SJCRH30 (cell line): ENCODE measurements at regions not wholly inside any gene's neighbourhood (a gene's known extent, or its start where the extent isn't known, plus 50 kb on each side); places are given as distances from the start of the nearest gene placed in this dataset.
A peak's percentile ranks its signal among the peaks of the same experiment; 100 is the strongest.
"Not testable (repeated sequence)": the region's sequence is repeated elsewhere in the genome, so short reads cannot be mapped to it uniquely, and the experiment has no call there.

Experiments used
- DNase-seq, 2 experiments: peaks; one replicate each; pipeline ENCODE4 v3.0.0-alpha.2; 2015 to 2020
- H3K27ac ChIP-seq: fragments of 250-450 bp; sonication (Bioruptor Pico); 2 replicates; pipeline ENCODE4 v1.5.1; 2020; ENCODE audit warnings: mild to moderate bottlenecking, moderate library complexity
- H3K27me3 ChIP-seq: fragments of 250-450 bp; sonication (Bioruptor Pico); 2 replicates; pipeline ENCODE4 v1.5.1; 2020; ENCODE audit warnings: mild to moderate bottlenecking, moderate library complexity
- H3K36me3 ChIP-seq: fragments of 250-450 bp; sonication (Bioruptor Pico); 2 replicates; pipeline ENCODE4 v1.5.1; 2020; ENCODE audit warnings: mild to moderate bottlenecking, moderate library complexity
- H3K4me1 ChIP-seq: fragments of 250-450 bp; sonication (Bioruptor Pico); 2 replicates; pipeline ENCODE4 v1.5.1; 2020; ENCODE audit warnings: mild to moderate bottlenecking, moderate library complexity
- H3K4me3 ChIP-seq: fragments of 250-450 bp; sonication (Bioruptor Pico); 2 replicates; pipeline ENCODE4 v1.5.1; 2020; ENCODE audit warnings: mild to moderate bottlenecking, moderate library complexity
- H3K9me3 ChIP-seq: fragments of 250-450 bp; sonication (Bioruptor Pico); replicated peaks from 2 replicates; pipeline ENCODE4 v1.5.1; 2020; ENCODE audit warnings: mild to moderate bottlenecking, moderate library complexity

DNA sequence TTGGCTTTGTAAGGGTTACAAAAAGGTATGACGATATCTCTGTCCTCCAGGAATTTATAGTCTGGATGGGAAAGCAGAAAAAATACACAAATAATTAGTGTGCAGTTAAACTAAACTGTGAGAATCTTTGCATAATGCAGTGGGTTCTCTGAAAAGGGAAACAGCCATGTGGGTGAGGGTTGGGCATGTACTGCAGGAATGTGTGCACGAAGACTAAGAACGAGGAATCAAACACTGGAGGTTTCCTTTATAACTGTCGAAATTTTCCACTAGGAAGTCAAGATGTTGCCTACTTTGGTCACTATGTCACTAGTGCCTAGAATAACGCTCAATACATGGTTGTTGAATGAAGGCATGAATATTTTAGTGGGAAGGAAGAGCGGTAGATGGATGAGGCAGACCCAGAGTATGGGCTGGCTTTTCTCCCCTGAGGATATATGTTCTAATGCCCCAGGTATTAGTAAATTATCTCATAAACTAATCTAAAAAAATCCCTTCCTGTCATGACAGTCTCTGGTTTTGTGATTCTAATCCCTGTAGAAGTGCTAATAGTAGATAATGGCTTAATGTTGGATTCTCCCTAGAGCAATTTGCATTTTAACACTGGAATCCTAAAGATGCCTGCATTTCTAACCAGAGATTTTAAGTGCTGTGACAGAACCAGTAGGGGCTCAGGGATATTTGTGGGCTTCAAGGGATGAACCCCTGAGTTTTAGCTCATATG is 227.3 kb downstream of the NMUR2 start:
- Histone ChIP-seq H3K27ac (no peak overlapping the region), H3K4me1 (no peaks in the 10 kb centered on the region), H3K27me3 (0 out of 2 replicates have a peak, but pooled peaks cover 4% of the 10 kb centered on the region), H3K4me3 (no peak overlapping the region), H3K9me3 (no peaks in the 10 kb centered on the region), H3K36me3 (no peaks in the 10 kb centered on the region)
- no peak for DNase-seq

DNA sequence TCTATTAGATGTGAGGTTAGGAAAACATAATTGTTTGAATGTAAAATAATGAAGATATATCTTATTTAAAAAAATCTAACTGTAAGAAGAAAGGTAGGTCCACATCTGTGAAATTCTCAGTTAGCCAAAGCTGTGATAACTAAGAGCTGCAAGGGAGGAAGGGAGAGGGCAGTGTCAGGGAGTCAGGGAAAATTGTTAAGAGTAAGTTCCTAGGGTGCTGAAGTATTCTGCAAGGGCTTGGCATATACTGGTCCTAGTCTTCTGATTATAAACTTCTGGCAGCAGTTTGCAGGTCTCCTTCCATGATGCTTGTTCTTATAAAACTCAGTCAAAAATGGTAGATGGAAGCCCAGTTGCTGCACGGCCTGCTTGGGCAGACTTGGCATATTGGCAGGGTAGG is 233.2 kb downstream of the NMUR2 start:
- Histone ChIP-seq H3K27me3 (0 out of 2 replicates have a peak, but pooled peaks cover 4% of the 10 kb centered on the region), H3K36me3 (no peaks in the 10 kb centered on the region), H3K9me3 (no peaks in the 10 kb centered on the region), H3K4me1 (no peaks in the 10 kb centered on the region), H3K4me3 (no peak overlapping the region), H3K27ac (no peak overlapping the region)
- no peak for DNase-seq

DNA sequence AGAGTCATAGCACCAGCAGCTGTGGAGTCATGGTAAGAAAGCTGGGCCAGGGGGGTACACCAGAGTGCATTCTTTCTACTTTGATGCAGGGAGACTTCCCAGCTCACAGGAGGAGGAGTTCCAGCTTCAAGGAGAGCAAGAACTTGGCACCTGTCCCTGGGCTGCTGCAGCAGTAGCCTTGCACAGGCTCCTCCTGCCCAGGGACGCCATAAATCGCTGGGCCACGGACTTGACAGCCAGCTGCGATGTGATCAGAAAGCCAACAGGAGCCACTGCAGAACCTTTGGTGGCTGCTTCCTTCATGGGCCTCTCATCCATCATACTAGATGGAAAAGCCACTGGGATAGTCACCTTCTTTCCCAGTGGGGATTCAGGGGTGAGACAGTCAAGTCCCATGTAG is 234.7 kb downstream of the NMUR2 start:
- H3K9me3 ChIP-seq, result no peaks in the 10 kb centered on the region
- no peaks in the 10 kb centered on the region for H3K36me3 ChIP-seq
- H3K4me1 ChIP-seq, result no peaks in the 10 kb centered on the region
- H3K27me3 ChIP-seq, result no peaks in the 10 kb centered on the region
- DNase-seq, result no peak
- no peak overlapping the region for H3K27ac ChIP-seq
- no peak overlapping the region for H3K4me3 ChIP-seq

DNA sequence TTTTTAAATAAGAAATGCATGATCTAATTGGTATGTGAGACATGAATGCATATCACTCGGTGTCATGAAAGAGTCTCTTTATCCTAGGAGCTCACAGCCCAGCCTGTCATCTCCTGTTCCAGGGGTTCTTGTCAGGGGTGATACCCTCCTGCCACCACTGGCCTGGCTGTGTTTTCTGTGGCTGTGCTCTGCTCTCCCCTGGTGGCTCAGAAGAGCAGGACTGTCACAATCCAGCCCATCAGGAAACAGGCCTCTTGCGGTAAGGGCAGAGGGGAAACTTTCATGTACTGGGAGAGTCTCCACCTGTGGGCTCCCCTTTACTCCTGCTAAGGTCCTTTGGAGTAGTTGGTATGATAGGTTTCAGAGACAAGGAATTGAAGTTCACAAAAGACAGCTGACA is 240.2 kb upstream of the GLRA1 start:
- DNase-seq, result no peak
- Histone ChIP-seq H3K4me3 (no peak overlapping the region), H3K4me1 (no peaks in the 10 kb centered on the region), H3K27me3 (no peaks in the 10 kb centered on the region), H3K36me3 (no peaks in the 10 kb centered on the region), H3K9me3 (no peaks in the 10 kb centered on the region), H3K27ac (no peak overlapping the region)

DNA sequence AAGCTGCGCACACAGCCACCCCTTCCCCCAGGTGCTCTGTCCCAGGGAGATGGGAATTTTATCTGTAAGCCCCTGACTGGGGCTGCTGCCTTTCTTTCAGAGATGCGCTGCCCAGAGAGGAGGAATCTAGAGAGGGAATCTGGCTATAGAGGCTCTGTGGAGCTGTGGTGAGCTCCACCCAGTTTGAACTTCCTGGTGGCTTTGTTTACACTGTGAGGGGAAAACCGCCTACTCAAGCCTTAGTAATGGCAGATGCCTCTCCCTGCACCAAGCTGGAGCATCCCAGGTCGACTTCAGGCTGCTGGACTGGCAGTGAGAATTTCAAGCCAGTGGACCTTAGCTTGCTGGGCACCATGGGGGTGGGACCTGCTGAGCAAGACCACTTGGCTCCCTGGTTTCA is 235.2 kb upstream of the GLRA1 start:
- not testable (repeated sequence) for H3K4me1 ChIP-seq, H3K9me3 ChIP-seq, H3K4me3 ChIP-seq, H3K27ac ChIP-seq, DNase-seq, H3K27me3 ChIP-seq, H3K36me3 ChIP-seq

DNA sequence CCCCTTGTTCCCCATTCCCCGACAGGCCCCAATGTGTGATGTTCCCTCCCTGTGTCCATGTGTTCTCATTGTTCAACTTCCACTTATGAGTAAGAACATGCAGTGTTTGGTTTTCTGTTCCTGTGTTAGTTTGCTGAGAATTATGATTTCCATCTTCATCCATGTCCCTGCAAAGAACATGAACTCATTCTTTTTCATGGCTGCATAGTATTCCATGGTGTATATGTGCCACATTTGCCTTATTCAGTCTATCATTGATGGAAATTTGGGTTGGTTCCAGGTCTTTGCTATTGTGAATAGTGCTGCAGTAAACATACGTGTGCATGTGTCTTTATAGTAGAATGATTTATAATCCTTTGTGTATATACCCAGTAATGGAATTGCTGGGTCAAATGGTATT is 229.8 kb upstream of the GLRA1 start:
- not testable (repeated sequence) for H3K4me3 ChIP-seq, H3K27me3 ChIP-seq, H3K4me1 ChIP-seq, H3K27ac ChIP-seq, DNase-seq, H3K9me3 ChIP-seq, H3K36me3 ChIP-seq

DNA sequence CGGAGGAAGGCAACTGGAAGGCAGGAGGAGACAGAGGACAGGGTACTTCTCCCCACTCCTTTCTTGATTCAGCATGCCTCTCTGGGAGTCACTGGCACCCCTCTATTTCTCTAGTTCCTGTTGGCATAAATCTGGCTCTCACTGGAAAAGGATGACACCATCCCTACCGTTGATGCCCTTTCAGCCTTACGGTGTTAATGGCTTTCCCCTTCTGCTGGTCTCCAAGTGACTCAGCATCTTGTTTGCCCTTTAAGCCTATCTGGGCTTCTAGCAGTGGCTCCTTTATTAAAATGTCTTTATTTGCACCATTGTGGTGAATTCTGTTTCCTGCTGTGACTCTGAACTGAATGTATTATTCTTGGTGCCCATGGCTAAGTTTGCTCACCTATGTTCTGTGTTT is 227.3 kb upstream of the GLRA1 start:
- DNase-seq, result no peak
- Histone ChIP-seq H3K4me1 (no peaks in the 10 kb centered on the region), H3K36me3 (no peaks in the 10 kb centered on the region), H3K27ac (no peak overlapping the region), H3K27me3 (0 out of 2 replicates have a peak, but pooled peaks cover 3% of the 10 kb centered on the region), H3K9me3 (no peaks in the 10 kb centered on the region), H3K4me3 (no peak overlapping the region)

DNA sequence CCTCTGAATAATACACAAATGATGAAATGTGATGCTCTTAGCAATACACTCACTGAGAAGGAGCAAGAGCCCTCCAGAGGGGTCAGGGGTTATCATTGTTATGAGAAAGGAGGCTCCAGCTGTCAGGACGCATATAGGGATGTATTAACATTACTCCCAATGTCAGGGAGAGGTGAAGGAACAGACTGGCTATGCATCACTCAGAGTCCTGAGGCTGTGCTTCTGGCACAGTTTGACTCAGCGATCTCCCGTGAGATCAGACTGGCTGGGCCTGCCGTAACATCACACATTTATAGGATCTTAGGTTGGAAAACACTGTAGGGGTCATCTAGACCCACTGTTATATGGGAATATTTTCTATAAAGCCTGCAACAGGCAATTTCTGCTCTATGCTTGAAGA is 226.5 kb upstream of the GLRA1 start:
- no peak overlapping the region for H3K27ac ChIP-seq
- H3K27me3 ChIP-seq, result 0 out of 2 replicates have a peak, but pooled peaks cover 5% of the 10 kb centered on the region
- DNase-seq, result no peak
- H3K4me1 ChIP-seq, result no peaks in the 10 kb centered on the region
- H3K36me3 ChIP-seq, result no peaks in the 10 kb centered on the region
- H3K9me3 ChIP-seq, result no peaks in the 10 kb centered on the region
- H3K4me3 ChIP-seq, result no peak overlapping the region

DNA sequence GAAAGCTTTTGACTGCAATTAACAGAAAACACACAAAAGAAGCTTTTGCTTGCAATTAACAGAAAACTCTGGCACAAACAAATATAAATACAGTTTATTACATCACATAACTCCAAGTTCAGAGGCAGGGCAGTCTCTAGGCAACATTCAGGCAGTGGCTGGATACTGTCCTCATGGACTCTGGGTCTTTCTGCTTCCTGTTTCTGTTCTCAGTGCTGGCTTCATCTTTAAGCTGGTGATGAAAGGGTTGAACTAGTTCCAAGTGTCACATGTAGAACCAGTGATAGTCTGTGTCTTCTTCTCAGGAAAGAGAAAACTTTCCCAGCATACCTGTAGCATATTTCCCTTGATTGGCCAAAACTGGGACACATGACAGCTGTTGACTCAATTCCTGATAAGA is 222.6 kb upstream of the GLRA1 start:
- Histone ChIP-seq H3K27me3 (0 out of 2 replicates have a peak, but pooled peaks cover 5% of the 10 kb centered on the region), H3K4me1 (no peaks in the 10 kb centered on the region), H3K27ac (no peak overlapping the region), H3K4me3 (no peak overlapping the region), H3K9me3 (no peaks in the 10 kb centered on the region), H3K36me3 (no peaks in the 10 kb centered on the region)
- DNase-seq, result no peak

DNA sequence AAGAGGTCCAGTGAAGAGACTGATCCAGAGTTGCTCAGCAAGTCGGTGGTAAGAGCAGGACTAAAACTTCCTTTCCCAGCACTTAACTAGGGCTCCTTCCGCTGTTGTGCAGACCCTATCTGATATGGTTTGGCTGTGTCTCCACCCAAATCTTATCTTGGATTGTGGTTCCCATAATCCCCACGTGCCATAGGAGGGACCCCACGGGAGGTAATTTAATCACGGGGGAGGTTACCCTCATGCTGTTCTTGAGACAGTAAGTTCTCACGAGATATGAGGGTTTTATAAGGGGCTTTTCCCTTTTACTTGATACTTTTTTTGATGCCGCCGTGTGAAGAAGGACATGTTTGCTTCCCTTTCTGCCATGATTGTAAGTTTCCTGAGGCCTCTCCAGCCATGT is 221.9 kb upstream of the GLRA1 start:
- no peak overlapping the region for H3K27ac ChIP-seq
- DNase-seq, result no peak
- no peaks in the 10 kb centered on the region for H3K4me1 ChIP-seq
- H3K4me3 ChIP-seq, result no peak overlapping the region
- no peaks in the 10 kb centered on the region for H3K9me3 ChIP-seq
- H3K27me3 ChIP-seq, result 0 out of 2 replicates have a peak, but pooled peaks cover 4% of the 10 kb centered on the region
- H3K36me3 ChIP-seq, result no peaks in the 10 kb centered on the region

DNA sequence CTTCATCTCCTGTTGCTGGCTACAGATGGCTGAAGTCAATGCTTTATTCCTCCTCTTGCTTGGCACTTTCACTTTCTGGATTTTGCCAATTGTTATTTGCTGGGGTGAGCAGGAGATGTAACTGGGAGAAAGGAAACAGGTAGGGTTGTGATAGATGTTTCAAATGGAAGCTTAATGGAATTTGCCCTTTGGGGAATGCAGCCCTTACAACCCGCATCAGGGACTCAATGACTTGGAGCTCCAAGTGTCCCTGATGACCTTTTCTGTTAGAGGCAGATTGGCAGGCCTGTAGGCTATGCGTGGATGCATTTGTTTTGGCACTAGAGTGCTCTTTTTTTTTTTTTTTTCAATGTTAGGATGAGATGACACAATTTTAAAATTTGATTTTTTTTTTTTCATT is 219.9 kb upstream of the GLRA1 start:
- Histone ChIP-seq H3K9me3 (no peaks in the 10 kb centered on the region), H3K27ac (no peak overlapping the region), H3K36me3 (no peaks in the 10 kb centered on the region), H3K4me1 (no peaks in the 10 kb centered on the region), H3K27me3 (0 out of 2 replicates have a peak, but pooled peaks cover 3% of the 10 kb centered on the region), H3K4me3 (no peak overlapping the region)
- DNase-seq, result no peak

DNA sequence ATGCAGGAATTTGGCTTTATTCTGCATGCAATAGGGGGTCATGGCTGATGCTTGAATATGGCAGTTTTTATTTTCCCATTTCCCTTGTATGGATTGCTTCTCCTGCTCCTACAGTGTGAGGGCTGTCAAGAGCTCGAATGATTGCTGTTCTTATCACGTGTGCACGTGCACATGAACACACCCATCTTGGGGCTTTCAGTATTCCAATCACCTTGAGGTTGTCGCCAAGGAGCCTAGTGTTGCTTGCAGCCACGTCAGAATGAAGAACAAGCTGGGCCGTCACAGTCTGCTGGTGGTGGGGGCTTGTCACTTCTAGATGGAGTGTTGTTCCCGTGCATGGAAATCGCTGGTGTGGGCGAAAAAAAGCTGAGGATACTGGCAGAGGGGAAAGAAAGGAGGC is 219.4 kb upstream of the GLRA1 start:
- no peak overlapping the region for H3K4me3 ChIP-seq
- no peaks in the 10 kb centered on the region for H3K36me3 ChIP-seq
- 0 out of 2 replicates have a peak, but pooled peaks cover 3% of the 10 kb centered on the region for H3K27me3 ChIP-seq
- no peaks in the 10 kb centered on the region for H3K9me3 ChIP-seq
- no peaks in the 10 kb centered on the region for H3K4me1 ChIP-seq
- no peak for DNase-seq
- no peak overlapping the region for H3K27ac ChIP-seq

DNA sequence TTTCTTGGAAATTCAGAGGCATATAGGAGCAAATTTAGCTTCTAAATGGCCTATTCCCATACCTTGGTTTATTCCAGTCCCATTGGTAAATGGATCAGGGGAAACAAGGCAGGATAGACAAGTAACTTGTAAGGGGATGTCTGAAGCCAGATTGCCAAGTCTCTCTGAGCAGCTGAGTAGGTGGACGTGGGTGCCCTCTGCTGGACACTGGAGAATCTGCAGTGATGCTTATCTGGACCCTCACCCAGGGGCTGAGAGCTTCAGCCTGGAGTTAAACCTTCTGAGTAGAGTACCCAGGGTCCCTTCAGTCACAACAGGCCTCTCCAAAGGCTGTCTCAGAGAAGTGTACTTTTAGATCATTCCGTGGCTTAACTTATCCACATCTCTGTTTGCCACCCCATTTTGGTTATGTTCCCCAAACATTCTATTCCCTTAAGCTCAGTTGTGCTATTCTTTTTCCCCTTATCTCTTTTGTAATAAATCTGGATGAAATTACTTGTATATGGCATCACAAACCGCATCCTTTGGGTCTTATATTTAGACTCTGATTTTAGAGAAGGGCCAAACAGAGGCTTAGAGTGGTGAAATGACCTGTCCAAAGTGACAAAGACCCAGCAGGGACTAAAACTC is 218.3 kb upstream of the GLRA1 start:
- 0 out of 2 replicates have a peak, but pooled peaks cover 3% of the 10 kb centered on the region for H3K27me3 ChIP-seq
- DNase-seq, result peak; percentile 47 to 79
- H3K9me3 ChIP-seq, result no peaks in the 10 kb centered on the region
- H3K27ac ChIP-seq, result no peak overlapping the region
- H3K36me3 ChIP-seq, result no peaks in the 10 kb centered on the region
- H3K4me3 ChIP-seq, result no peak overlapping the region
- no peaks in the 10 kb centered on the region for H3K4me1 ChIP-seq

DNA sequence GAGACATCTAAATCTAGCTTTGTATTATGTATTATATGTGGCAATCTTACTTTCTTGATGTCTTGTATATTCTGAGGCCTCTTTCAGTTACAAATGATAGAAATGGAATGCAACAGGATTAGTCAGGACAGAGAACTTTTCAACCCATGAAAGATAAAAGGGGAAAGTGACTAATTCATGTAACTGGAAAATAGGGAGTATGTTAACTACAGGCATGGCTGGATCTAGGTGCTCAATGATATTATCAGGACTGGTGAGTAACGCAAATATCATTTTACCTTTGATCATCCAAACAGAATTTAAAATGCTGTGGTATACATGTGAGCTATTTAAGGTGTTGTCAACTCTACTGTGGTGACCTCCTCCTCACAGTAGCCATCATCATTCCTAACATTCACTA is 215.7 kb upstream of the GLRA1 start:
- no peak for DNase-seq
- H3K27me3 ChIP-seq, result no peaks in the 10 kb centered on the region

DNA sequence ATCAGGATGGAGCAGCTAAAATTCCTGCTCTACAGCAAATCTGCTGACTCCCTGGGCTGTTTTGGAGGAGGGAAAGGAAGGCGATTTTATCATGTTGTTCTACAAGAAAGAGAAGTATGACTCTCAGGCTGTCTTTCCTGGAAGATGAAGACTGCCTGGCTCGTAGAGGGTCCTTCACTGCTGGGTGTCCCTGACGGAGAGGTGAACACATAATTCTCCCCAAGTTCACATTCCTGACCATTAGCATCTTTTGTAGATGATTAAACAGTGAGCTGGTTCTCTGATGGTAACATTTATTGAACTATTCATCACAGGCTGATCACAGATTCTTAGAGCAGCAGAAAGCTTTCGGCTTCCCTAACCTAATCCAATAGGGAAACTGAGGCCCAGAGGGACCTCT is 212.4 kb upstream of the GLRA1 start:
- Histone ChIP-seq H3K27me3 (no peaks in the 10 kb centered on the region), H3K4me3 (no peak overlapping the region), H3K36me3 (no peaks in the 10 kb centered on the region), H3K27ac (no peak overlapping the region), H3K4me1 (no peaks in the 10 kb centered on the region), H3K9me3 (no peaks in the 10 kb centered on the region)
- DNase-seq, result no peak

More for the DNA sequence above, 215.7 kb upstream of the GLRA1 start:
- no peaks in the 10 kb centered on the region for H3K4me1 ChIP-seq
- H3K4me3 ChIP-seq, result no peak overlapping the region
- H3K9me3 ChIP-seq, result no peaks in the 10 kb centered on the region
- no peaks in the 10 kb centered on the region for H3K36me3 ChIP-seq
- H3K27ac ChIP-seq, result no peak overlapping the region

DNA sequence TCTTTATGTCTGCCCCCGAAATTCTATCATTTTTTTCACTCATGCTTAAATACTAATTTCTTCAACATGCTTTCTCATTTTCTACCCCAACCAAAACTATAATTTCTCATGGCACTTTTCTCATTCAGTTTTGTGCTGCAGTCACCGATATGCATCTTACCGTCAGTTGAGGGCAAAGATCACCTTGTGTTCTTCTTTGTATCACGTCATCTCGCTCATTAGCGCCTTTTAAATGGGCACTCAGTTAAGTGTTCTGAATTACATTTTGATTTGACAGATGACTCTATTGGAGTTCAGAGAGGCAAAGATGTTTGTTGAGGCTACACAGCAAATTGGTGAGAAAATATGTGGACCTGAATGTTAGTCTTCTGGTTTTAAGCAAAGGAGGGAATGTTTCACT is 211.7 kb upstream of the GLRA1 start:
- Histone ChIP-seq H3K27me3 (no peaks in the 10 kb centered on the region), H3K9me3 (no peaks in the 10 kb centered on the region), H3K4me1 (no peaks in the 10 kb centered on the region), H3K4me3 (no peak overlapping the region), H3K27ac (no peak overlapping the region), H3K36me3 (no peaks in the 10 kb centered on the region)
- DNase-seq, result no peak
